ENCODE measurements at regions not wholly inside any gene's neighbourhood (a gene's known extent, or its start where the extent isn't known, plus 50 kb on each side); places are given as distances from the start of the nearest gene placed in this dataset.
"Not testable (repeated sequence)": the region's sequence is repeated elsewhere in the genome, so short reads cannot be mapped to it uniquely, and the experiment has no call there.

- TF ChIP-seq CTCF (IDR thresholded peaks at IDR 0.05; ENCODE audit: insufficient read depth, low read length); POLR2AphosphoS5 (IDR thresholded peaks at IDR 0.05; ENCODE audit: low read depth); REST (IDR thresholded peaks at IDR 0.05; ENCODE audit: insufficient replicate concordance, low read depth); GABPA (IDR thresholded peaks at IDR 0.05; ENCODE audit: low read depth); SPI1 (IDR thresholded peaks at IDR 0.05; ENCODE audit: borderline replicate concordance, low read depth): not testable (repeated sequence)
Measured at GRCh38 chr16:33623535-33624077, 164.2 kb downstream of the TP53TG3F start.
